Choroid plexus epithelial cell (primary cell): ENCODE measurements at regions not wholly inside any gene's neighbourhood (a gene's known extent, or its start where the extent isn't known, plus 50 kb on each side); places are given as distances from the start of the nearest gene placed in this dataset.

ENCODE experiments used
- DNase-seq: peaks from one replicate; pipeline ENCODE4 v3.0.0-alpha.2; 2010; ENCODE audit warnings: low read depth
- H3K4me3 ChIP-seq: 2 replicates; pipeline ENCODE4 v1.5.1; 2011; ENCODE audit warnings: low read depth, mild to moderate bottlenecking, control low read depth, low read length, moderate library complexity
- TF ChIP-seq, protein P1 (sequence below): conservative IDR thresholded peaks from 2 replicates; pipeline ENCODE4 v1.5.1; 2011; ENCODE audit warnings: low read depth, mild to moderate bottlenecking, control low read depth, inconsistent platforms, low read length, moderate library complexity

- TF ChIP-seq, protein P1, sequence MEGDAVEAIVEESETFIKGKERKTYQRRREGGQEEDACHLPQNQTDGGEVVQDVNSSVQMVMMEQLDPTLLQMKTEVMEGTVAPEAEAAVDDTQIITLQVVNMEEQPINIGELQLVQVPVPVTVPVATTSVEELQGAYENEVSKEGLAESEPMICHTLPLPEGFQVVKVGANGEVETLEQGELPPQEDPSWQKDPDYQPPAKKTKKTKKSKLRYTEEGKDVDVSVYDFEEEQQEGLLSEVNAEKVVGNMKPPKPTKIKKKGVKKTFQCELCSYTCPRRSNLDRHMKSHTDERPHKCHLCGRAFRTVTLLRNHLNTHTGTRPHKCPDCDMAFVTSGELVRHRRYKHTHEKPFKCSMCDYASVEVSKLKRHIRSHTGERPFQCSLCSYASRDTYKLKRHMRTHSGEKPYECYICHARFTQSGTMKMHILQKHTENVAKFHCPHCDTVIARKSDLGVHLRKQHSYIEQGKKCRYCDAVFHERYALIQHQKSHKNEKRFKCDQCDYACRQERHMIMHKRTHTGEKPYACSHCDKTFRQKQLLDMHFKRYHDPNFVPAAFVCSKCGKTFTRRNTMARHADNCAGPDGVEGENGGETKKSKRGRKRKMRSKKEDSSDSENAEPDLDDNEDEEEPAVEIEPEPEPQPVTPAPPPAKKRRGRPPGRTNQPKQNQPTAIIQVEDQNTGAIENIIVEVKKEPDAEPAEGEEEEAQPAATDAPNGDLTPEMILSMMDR = no peak
- H3K4me3 ChIP-seq = no peak overlapping the region
Observed at GRCh38 chr7:86931439-86931838, 128.0 kb downstream of the ELAPOR2 start.

GRCh38 chr7:86930554-86931307 lies 128.7 kb downstream of the ELAPOR2 start:
- TF ChIP-seq, protein P1 = no peak
- DNase-seq = no peak
- H3K4me3 ChIP-seq = no peak overlapping the region

More at GRCh38 chr7:86931439-86931838, 128.0 kb downstream of the ELAPOR2 start:
- DNase-seq = no peak

GRCh38 chr7:86929293-86930109 lies 130.0 kb downstream of the ELAPOR2 start:
- H3K4me3 ChIP-seq = no peak overlapping the region
- TF ChIP-seq, protein P1 = no peak
- DNase-seq = no peak

DNA sequence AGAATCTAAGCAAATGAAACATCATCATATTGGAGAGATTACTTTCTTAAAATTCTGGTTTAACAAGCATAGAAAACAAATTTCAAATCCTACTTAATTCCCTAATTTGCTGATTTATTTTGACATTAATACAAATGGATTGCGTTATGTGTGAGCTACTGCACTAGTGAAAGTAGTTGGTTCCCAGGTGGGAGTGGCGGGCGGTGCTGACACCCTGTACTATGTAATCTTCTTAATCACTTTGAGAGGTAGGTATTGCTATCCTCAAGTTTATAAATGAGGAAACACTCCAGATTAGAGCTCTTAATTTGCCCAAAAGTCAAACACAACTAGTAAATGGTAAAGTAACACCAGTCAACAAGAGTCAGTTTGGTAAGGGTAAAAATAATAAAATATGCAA lies 131.1 kb downstream of the ELAPOR2 start:
- TF ChIP-seq, protein P1 = no peak
- DNase-seq = no peak
- H3K4me3 ChIP-seq = no peak overlapping the region

- no peak overlapping the region for H3K4me3 ChIP-seq
- DNase-seq = peak; percentile 69
- TF ChIP-seq, protein P1 = peak; percentile 77
Observed at GRCh38 chr7:86926732-86927131, 132.7 kb downstream of the ELAPOR2 start.

DNA sequence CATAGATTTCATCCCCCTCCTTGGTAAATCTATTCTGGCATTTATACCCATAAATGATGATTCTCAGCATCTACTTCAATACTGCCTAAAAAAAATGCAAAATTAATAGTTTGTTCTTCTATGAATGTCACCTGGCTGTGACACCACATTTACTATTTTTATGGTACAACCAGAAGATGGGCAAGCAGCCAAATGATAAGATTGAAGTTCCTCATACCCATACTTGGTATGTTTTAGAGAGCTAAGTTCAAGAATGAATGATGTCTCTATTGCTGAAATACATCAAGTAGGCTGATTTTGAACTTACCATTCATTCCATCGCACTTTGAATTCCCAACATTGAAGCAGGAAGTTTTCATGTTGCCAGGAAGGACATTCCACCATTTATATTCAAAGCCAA lies 134.2 kb downstream of the ELAPOR2 start:
- DNase-seq = no peak
- H3K4me3 ChIP-seq = no peak overlapping the region
- TF ChIP-seq, protein P1 = no peak

- H3K4me3 ChIP-seq = no peak overlapping the region
- no peak for DNase-seq
- TF ChIP-seq, protein P1 = no peak
Observed at GRCh38 chr7:86923527-86923926, 135.9 kb downstream of the ELAPOR2 start.
